ENCODE measurements at regions not wholly inside any gene's neighbourhood (a gene's known extent, or its start where the extent isn't known, plus 50 kb on each side); places are given as distances from the start of the nearest gene placed in this dataset.

DNA sequence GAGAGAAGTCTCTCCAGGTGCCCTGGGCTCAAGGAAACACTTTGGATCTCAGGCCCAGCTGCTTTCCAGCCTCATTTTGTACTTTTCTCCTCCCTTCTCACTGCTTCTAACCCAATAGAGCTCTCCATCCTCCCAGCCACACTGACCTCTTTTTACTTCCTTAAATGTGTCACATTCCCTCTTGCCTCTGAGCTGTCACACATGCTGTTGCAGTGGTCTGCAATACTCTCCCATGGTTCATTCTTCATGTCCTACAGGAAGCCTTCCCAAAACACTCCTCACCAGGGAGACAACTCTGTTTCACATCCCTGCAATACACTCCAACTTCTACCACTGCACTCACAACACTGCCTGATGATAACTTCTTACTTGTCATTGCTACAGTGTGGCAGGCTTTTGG is 242.1 kb upstream of the DYNLRB2 start:
- no peak for DNase-seq

DNA sequence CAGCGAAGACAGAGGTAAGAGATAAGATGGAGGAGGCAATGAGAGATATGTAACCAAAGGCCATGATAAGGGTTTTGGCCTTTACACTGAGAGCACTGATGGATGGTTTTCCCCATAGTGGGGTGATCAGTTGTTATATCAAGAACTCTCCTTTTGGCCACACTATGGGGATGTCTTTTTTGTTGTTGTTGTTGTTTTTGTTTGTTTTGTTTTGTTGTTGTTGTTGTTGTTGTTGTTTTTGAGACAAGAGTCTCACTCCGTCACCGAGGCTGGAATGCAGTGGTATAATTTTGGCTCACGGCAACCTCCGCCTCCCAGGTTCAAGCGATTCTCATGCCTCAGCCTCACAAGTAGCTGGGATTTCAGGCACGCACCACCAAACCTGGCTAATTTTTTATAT is 244.8 kb upstream of the DYNLRB2 start:
- no peak for DNase-seq

DNA sequence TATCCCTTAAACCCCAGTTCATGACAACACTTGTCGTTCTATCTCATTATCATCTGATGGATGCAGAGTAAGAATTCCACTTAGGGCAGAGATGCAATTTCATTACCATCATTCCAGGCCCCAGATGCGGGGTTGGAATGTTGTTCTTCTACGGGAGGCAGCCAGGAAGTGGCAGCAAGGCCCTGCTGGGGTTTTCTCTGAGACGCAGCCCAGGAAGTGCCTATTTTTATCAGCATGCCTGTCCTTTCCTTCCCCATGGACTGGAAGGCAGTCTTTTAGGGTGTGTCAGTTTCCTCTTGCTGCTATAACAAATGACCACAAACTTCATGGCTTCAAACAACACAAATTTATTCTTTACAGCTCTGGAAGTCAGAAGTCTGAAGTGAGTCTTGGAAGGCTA is 246.6 kb upstream of the DYNLRB2 start:
- DNase-seq: no peak

DNA sequence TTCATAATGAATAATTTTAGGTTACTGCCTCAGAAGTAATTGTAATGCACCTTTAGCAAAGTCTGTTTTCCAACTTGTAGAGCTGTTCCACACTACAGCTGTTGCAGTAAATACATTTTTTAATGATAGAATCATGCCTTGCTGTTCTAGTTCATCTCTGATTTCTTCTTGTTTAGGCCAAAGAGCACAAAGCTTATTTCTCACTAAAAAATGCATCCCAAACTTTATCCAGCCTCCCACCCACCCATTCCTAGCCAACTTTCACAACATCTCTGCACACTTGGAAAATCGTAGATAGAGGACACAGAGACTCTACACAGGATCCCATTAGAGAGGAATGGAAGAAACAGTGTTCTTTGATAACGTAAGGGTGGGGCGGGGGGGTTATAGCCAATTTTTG is 252.2 kb upstream of the DYNLRB2 start:
- DNase-seq: no peak

DNA sequence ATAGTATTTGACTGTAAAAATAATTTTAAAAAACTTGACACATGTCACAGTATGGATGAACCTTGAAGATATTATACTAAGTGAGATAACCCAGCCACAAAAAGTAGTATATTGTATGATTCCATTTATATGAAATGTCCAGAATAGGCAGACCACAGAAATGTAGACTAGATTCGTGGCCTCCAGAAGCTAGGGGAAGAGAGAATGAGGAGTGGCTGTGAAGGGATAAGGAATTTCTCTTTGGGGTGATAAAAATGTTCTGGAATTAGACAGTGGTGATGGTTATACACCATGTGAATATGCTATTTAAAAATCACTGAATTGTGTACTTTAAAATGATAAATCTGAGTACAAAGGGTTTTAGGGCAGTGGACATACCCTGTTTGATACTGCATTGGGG is 253.1 kb upstream of the DYNLRB2 start:
- DNase-seq: no peak

DNA sequence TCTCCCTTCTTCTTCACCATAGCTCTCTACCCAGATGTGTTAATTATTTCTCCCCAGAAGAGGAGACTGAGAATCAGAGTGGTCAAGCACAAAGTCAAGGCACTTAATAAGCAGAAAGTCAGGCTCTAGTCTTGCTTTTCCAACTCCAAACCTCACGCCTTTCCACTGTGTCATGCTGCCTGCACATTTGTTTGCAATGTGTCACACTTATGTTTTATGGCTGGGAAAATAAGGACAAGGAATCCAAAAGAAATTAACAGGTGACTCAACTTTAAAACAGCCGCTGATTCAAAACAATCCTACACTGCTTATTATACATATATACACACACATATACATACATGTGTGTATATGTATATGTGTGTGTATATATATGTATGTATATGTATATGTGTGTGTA is 255.7 kb upstream of the DYNLRB2 start:
- DNase-seq: no peak

DNA sequence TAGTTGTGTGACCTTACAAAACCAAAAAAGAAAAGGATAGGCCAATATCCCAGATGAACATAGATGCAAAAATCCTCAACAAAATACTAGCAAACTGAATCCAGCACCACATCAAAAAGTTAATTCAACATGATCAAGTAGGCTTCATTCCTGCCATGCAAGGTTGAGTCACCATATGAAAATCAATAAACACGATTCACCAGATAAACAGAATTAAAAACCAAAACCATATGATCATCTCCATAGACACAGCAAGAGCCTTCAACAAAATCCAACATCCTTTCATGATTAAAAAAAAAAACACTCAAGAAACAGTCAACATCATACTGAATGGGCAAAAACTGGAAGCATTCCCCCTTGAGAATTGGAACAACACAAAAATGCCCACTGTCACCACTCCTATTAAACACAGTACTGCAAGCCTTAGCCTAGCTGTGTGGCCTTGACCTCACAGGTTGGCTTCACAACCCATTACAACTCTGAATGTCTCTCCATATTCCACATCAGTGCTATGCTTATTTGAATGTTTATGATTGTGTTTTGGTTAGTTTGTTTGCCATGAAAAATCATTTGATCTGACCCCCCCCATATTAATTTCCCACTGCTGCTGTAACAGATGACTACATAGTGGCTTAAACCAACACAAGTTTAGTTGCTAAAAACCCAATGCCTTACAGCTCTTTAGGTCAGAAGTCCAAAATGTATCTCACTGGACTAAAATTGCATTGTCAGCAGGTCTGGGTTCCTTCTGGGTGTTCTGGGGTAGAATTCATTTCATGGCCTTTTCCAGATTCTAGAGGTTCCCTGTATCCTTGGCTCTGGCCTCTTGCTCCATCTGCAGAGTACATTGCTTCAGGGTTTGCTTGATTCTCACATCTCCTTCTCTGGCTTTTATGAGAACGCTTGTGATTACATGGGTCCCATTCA is 257.1 kb upstream of the DYNLRB2 start:
- no peak for DNase-seq

DNA sequence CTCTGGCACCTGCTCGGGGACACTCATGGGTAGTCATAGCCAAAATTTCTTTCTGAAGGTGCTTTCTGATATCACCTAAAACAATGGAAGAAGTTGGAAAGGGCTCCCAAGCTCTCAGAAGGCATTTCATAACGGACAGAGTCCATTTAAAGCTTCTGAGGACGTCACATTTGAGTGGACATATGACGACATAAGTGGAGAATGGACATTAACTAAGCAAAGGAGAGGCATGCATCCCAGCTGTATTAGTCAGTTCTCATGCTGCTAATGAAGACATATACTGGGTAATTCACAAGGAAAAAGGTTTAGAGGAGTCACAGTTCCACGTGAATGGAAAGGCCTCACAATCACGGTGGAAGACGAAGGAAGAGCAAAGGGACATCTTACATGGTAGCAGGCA is 260.2 kb upstream of the DYNLRB2 start:
- no peak for DNase-seq

DNA sequence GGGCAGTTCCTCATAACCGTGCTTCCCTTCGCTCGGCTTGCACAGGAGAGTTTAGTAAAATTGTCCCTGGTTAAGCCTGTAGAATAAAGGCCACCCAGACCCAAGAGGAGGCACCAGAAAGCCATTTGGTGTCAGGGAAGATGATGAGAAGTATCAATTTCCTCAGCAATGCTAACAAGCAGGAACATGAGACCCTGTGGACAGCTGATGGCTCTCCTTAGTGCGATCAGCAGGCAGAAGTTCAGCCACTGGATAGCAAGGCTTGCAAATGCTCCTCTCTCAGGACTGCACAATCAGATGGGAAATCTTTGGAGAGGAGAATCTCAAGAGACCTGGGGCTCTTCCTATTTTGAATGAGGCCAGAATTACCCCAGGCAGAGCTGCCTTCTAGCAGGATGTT is 261.1 kb upstream of the DYNLRB2 start:
- DNase-seq: no peak

DNA sequence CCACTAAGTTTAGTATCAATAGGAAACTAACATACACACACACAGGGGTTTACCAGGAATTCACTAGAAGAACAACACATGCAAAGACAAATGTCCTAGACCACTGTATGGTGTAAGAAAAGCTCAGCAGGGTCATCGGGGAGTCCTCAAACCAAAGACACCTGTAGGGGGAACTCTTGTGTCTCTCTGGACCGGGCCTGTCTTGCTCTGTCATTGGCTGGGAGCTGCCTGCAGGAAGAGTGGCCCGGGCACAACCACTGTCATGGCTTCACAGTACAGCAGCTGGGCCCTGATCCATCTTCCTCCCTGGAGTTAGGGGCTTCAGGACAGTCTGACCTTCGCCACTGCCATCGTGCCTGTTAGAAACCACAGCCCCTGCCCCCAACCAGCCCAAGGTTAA is 263.6 kb upstream of the DYNLRB2 start:
- DNase-seq: no peak

DNA sequence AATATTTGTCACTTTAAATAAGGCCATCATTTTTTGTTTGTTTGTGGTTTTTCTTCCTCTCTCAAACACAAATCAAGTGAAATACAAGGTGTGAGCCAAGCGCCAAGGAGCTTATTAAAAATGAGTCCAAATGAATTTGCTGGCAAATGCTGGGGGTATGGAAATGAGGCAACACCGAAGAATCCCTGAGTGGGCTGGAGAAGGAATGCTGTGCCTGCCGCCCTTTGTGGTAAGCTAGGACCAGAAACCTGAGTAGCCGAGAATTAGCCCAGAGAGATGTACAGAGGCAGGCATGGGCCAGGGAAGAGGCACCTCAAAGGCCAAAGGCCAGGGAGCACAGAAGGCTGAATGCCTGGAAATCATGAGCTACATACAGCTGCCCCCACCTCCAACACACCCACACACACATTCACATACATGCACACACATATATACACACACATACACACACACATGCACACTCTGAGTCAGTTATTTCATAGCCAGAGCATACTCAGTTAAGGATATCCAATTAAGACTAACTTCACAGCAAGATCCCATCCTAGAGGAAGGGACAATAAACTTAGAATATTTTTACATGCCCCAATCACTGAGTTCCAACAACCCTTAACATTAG is 266.1 kb upstream of the DYNLRB2 start:
- DNase-seq: no peak

DNA sequence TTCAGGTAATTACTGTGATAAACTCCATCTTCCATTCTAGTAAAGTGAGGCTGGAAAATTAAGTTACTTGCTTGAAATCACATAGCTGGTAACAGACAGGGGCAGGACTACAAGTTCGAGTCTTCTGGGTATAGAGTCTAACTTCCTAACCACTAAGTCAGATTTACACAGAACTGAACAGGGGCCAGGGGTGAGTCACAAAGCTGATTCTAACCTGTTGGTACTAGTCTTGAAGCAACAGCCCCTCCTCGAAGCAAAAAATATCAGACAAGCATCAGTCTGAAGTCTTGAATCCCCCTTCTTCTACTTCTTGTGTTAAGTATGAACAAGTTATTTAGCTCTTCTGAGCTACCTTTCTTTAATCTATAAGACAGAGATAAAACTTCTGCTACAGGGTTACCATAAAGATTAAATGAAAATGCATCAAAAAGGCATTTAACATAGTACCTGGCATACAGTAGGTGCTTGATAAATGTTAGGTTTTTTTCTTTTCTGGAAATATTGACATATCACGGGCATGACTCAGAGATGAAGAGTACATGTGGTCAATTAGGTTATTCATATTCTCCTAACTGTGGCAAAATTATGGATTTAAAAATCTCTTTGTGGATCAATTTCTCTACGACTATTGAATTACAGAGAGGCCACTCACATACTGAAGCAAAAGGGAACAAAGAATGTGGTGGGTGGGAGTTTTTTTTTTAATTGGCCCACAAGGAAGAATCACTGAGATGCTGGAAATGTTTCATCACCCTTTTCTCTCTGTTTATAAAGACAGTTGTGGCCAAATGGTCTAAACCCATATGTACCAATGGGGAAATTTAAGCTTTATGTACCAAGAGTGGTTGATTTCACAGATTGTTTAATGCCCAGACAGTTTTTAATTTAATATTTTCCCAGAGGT is 266.9 kb upstream of the DYNLRB2 start:
- no peak for DNase-seq

DNA sequence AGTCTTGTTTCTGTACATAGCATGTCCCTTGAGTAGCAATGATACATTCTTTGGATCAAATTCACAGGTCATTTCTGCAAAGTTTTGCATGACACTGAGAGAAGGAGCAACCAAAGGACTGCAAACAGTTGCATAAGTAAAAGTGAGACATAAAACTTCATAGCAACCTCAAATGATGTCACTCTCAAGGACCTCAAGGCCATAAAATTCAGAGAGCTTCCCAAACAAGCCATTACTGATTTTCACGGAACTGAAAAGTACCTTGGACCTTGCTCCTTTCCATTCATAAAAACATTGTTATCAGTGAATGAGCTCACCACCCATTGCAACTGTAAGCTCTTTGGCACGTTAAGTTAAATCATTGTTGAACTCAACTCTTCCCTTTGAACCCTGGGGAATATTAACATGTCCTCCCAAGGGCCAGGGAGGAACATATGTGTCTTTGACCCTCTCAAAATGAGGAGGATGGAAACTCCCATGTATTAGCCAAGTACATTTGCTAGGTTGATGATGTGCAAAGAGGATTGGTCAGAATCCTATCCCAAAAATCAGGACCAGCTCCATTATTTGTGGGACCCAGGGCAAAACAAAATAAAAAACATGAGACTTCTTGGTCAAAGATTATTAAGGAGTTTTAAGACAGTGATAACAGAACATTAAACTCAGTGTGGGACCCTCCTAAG is 275.0 kb upstream of the DYNLRB2 start:
- no peak for DNase-seq

DNA sequence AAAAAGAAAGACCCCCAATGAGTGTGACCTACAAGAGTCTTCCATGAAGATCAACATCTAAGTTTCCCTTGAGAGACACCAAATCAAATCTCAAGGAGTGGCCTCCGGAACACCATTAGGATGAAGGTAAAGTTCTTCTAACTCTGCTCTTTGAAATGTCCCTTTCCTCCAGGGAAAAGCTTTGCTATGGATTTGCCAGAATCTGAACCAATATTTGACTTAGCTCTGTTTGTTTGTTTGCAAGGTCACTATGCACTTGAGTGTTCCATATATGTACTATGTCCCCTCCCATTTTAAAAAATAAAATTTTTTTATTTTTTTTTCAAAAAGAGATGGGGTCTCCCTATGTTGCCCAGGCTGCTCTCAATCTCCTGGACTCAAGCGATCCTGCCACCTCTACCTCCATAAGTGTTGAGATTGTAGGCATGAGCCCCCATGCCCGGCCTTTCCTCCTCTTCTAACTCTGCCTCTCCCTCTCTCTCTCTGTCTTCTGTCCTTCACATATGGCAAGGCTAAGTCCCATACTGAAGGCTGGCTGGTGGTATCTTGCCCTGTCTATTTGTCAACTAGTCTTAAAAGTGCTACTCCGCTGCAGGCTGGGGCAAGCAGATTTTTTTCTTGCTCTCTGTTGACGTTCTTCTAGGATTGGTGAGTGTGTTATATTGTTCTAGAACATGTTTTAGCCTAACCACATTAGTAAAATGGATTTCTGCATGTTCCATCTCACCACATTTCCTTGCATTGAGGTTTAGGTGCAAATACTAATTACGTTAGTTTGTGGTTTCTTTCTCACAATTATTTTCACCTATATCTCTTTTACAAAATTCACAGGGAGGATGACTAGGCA is 276.7 kb upstream of the DYNLRB2 start:
- no peak for DNase-seq

DNA sequence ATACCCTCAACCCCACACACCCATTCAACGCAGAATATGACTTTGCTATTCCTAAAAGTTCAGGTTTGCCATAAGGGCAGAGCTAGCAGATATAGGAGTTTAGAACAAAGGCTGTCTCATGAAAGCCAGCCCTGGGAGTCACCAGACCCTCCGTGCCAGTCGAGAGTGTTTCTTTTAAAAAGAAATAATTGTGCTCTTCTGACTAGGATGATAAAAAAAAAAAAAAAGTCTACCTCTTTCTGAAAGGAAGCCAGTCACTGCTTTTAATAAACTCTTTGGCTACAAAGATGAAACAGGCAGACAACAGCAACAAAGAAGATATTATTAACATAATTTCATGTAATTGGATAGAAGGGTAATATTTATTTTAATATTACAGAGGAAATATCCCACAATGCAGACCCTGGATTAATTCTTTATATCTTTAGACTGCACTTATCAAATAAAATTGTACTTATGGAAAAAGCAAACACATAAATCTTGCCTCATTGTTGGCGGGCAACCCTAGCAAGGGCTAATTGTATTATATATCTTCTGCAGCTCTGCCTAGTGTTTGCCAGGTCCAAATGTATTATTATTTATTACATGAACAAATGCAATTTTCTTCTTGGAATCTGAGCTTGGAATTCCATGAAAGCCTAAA is 277.5 kb upstream of the DYNLRB2 start:
- no peak for DNase-seq

DNA sequence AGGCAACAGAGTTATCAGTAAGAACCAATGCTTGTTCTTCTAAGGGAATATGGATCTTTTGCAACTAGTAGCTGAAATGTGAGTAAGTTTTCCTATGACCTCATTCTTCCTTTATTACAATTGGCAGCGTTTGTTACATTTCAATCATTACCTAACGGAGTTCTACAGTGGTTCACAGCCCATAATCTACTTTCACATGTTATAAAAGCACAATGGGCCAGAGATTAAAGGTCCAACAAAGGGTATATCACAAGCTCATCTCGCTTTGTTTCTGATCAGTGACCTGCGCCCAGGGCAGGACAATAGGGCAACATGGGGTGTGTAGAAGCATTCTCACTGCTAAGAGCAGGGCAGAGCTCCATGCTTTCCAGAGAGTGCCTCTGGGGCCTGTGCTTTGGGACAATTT is 279.9 kb upstream of the DYNLRB2 start:
- no peak for DNase-seq

DNA sequence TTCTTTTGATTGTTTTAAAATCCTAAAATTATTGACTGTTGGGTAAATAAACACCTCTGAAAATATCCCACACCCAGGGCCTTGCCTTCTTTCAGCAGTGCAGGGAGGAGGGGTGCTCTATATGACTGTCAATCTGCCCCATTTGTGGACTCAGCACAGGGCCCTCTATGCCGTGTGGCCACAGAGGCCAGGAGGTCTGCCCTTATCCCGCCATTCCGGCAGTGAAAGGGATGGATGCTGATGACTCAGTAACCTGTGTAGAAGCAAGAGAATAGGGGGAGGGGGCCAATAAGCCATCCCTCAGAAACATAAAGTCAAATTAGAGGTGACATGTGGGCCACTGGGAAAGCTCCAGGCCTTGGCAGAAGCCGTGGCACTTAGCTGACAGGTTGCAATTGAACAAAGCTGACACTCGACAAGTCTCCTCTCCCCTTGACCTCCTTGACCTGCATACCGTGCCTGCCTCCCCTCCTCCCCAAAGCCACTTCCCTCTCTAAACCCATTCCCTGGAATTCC is 281.4 kb upstream of the DYNLRB2 start:
- no peak for DNase-seq

DNA sequence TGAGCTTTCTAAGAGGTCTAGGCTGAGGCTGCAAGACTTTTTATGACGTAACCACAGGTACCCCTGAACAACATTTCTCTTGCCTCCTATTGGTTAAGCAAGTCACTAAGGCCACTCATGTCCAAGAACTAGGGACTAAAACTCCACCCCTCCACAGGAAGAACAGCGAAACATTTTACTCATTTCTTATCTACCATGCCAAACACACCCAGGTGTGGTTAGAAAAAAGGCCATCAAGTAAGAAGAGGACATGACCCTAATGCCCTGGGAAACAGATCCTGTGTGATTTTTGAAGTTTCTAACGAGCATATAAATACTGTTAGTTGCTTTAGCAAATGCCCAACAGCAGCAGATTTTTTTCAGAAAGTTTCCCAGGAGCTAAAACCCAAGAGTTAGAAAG is 282.4 kb upstream of the DYNLRB2 start:
- no peak for DNase-seq

DNA sequence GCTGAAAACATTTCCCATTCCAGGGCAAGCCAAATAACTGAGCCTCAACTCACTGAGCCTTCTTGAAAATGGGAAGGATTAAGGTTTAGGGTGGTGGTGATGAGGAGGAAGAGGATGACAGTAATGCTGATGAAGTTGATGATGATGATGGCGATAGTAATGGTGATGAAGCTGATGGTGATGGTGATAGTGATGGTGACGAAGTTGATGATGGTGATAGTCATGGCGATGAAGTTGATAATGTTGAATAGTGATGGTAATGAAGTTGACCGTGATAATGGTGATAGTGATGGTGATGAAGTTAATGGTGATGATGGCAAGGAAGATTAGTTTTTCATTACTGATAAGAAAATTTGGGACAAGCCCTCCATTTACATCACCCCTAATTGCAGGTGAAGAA is 285.8 kb upstream of the DYNLRB2 start:
- no peak for DNase-seq

DNA sequence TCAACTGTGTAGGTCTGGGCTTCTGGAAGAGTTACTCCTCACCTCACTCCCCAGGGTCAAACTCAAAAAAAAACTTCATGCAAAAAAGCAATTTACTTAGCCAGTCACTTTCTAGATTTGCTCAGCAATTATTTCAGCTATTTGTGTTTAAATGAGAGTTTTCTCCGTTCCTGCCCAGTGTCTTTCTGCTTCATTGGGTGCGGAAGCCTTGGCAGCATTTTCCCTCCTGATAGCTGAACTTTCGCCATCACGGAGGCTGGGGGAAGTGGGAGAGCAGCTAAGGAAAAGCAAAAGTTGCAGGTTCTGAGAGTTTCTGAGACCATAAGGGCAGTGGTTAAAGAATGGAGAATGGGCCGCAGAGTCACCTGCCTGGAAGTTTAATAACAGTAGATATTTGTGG is 287.1 kb upstream of the DYNLRB2 start:
- DNase-seq: no peak

DNA sequence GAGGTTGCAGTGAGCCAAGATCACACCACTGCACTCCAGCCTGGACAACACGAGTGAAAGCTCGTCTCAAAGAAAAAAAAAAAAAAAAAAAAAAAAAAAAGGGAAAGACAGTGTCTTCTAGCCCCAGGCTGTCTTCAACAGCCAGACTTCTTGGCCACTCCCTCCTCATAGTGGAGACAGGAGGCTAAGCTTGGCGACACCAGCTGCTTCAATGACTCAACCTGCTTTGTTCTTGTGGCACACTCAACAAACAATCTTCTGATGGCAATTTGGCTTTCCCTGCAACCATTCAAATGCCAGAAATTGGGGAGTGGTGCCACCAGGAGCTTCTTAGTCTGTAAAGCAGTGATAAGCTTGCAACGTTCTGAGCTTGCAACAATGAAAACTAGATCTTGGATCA is 290.4 kb upstream of the DYNLRB2 start:
- DNase-seq: no peak
